HAP-1 (cell line): ENCODE measurements at regions not wholly inside any gene's neighbourhood (a gene's known extent, or its start where the extent isn't known, plus 50 kb on each side); places are given as distances from the start of the nearest gene placed in this dataset.

Source experiments
- DNase-seq, 2 experiments: peaks; one replicate each; pipeline ENCODE4 v3.0.0-alpha.2; 2016 to 2020; ENCODE audit warnings: low spot score in 2 of 2
- H3K27me3 ChIP-seq: fragments of 250-450 bp; sonication (Bioruptor Pico); 2 replicates; pipeline ENCODE4 v1.5.1; 2020; ENCODE audit warnings: low read depth, mild to moderate bottlenecking, moderate library complexity
- H3K36me3 ChIP-seq: fragments of 250-450 bp; sonication (Bioruptor Pico); replicated peaks from 2 replicates; pipeline ENCODE4 v1.5.1; 2020; ENCODE audit warnings: mild to moderate bottlenecking
- H3K4me1 ChIP-seq: fragments of 250-450 bp; sonication (Bioruptor Pico); 2 replicates; pipeline ENCODE4 v1.5.1; 2020; ENCODE audit warnings: mild to moderate bottlenecking
- H3K4me3 ChIP-seq: fragments of 250-450 bp; sonication (Bioruptor Pico); 2 replicates; pipeline ENCODE4 v1.5.1; 2020; ENCODE audit warnings: mild to moderate bottlenecking, moderate library complexity
- H3K9me3 ChIP-seq: fragments of 250-450 bp; sonication (Bioruptor Pico); 2 replicates; pipeline ENCODE4 v1.5.1; 2020; ENCODE audit warnings: mild to moderate bottlenecking, moderate library complexity
- in situ Hi-C: fragments of 300-500 bp; cut with MboI; formaldehyde crosslinking; loops from 3 replicates; pipeline ENCODE4 v1.14.3; 2020; ENCODE audit warnings: low sequenced_read_pairs, inconsistent platforms, mixed read lengths

- H3K4me1 ChIP-seq, result no peaks in the 10 kb centered on the region
- no peak for DNase-seq
- H3K36me3 ChIP-seq, result no peaks in the 10 kb centered on the region
- H3K9me3 ChIP-seq, result no peaks in the 10 kb centered on the region
- in situ Hi-C loops, result no loop called here
- no peaks in the 10 kb centered on the region for H3K27me3 ChIP-seq
- no peak overlapping the region for H3K4me3 ChIP-seq
These were observed 1844.5 kb downstream of the PCDH7 start for GRCh38 chr4:32564626-32565025.

- in situ Hi-C loops, result no loop called here
- Histone ChIP-seq H3K27me3 (no peaks in the 10 kb centered on the region), H3K36me3 (no peaks in the 10 kb centered on the region), H3K4me1 (no peaks in the 10 kb centered on the region), H3K9me3 (no peaks in the 10 kb centered on the region), H3K4me3 (no peak overlapping the region)
- DNase-seq, result no peak
These were observed 1849.7 kb downstream of the PCDH7 start for GRCh38 chr4:32569861-32570260.

DNA sequence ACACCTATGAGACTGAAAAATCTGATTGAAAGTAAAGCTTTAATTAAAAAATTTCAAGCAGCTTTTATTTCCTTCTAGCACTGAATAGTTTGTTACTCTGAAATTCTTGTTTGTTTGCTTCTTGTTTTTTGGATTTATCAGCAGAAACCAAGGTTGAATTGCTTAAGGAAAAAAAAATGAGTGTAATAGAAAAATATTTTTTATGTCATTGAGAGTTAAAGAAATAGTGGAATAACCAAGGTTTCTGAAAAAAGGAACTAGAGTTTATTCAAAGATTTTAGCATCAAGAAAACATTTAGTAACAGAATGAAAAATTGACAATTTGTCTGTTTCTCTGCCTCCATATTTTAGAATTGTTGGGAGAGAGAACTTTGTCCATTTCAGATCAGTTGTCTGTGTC lies 1852.2 kb downstream of the PCDH7 start:
- in situ Hi-C loops, result no loop called here
- Histone ChIP-seq H3K9me3 (no peaks in the 10 kb centered on the region), H3K4me1 (no peaks in the 10 kb centered on the region), H3K36me3 (no peaks in the 10 kb centered on the region), H3K27me3 (no peaks in the 10 kb centered on the region), H3K4me3 (no peak overlapping the region)
- DNase-seq, result no peak

GRCh38 chr4:32574803-32575202 lies 1854.6 kb downstream of the PCDH7 start:
- no peak for DNase-seq
- Histone ChIP-seq H3K4me3 (no peak overlapping the region), H3K27me3 (no peaks in the 10 kb centered on the region), H3K9me3 (no peaks in the 10 kb centered on the region), H3K4me1 (no peaks in the 10 kb centered on the region), H3K36me3 (no peaks in the 10 kb centered on the region)
- in situ Hi-C loops, result no loop called here

GRCh38 chr4:32589097-32589496 lies 1868.9 kb downstream of the PCDH7 start:
- no peak overlapping the region for H3K4me3 ChIP-seq
- in situ Hi-C loops, result no loop called here
- H3K9me3 ChIP-seq, result no peaks in the 10 kb centered on the region
- DNase-seq, result no peak
- H3K27me3 ChIP-seq, result no peaks in the 10 kb centered on the region
- no peaks in the 10 kb centered on the region for H3K36me3 ChIP-seq
- no peaks in the 10 kb centered on the region for H3K4me1 ChIP-seq

- H3K4me3 ChIP-seq, result no peak overlapping the region
- no peaks in the 10 kb centered on the region for H3K9me3 ChIP-seq
- no peaks in the 10 kb centered on the region for H3K36me3 ChIP-seq
- no peaks in the 10 kb centered on the region for H3K4me1 ChIP-seq
- in situ Hi-C loops, result no loop called here
- DNase-seq, result no peak
- H3K27me3 ChIP-seq, result no peaks in the 10 kb centered on the region
These were observed 1869.7 kb downstream of the PCDH7 start for GRCh38 chr4:32589853-32590252.

- Histone ChIP-seq H3K36me3 (no peaks in the 10 kb centered on the region), H3K27me3 (no peaks in the 10 kb centered on the region), H3K4me3 (no peak overlapping the region), H3K9me3 (no peaks in the 10 kb centered on the region), H3K4me1 (no peaks in the 10 kb centered on the region)
- in situ Hi-C loops, result no loop called here
- no peak for DNase-seq
These were observed 1877.2 kb downstream of the PCDH7 start for GRCh38 chr4:32597354-32597753.

DNA sequence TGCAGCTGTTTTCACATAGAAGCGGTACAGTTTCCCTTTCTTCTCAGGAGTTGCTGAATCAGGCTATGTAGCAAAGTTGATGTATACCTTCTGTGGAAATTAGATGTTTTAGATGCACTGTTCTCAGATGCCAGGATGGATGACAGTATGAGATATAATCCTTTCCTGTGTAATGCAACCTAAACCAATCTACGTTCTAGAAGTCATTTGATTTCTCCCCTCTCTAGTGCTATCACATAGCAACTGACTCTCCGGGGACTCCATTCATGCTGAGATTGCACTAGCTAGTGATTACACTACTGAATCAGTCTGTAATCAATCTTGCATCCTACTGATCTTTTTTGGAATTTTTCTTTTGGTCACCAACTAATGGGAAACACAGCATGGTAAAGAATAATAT lies 1881.7 kb downstream of the PCDH7 start:
- no peaks in the 10 kb centered on the region for H3K4me1 ChIP-seq
- no peaks in the 10 kb centered on the region for H3K27me3 ChIP-seq
- H3K9me3 ChIP-seq, result no peaks in the 10 kb centered on the region
- no peak overlapping the region for H3K4me3 ChIP-seq
- DNase-seq, result no peak
- in situ Hi-C loops, result no loop called here
- H3K36me3 ChIP-seq, result no peaks in the 10 kb centered on the region

DNA sequence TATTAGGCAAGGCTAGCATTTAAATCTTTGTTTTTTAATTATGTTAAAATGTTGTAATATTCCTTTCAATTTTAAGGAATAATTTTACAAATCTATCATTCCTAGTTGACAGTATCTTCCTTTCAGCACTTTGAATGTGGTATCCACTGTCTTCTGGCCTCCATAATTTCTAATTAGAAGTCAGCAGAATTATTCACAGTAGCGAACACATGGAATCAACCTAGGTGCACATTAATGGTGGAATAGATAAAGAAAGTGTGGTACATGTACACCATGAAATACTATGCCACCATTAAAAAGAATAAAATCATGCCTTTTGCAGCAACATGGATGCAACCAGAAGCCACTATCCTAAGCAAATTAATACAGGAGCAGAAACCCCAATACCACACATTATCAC lies 1887.8 kb downstream of the PCDH7 start:
- Histone ChIP-seq H3K4me3 (no peak overlapping the region), H3K9me3 (no peaks in the 10 kb centered on the region), H3K36me3 (no peaks in the 10 kb centered on the region), H3K27me3 (no peaks in the 10 kb centered on the region), H3K4me1 (no peaks in the 10 kb centered on the region)
- in situ Hi-C loops, result no loop called here
- DNase-seq, result no peak

- H3K9me3 ChIP-seq, result no peaks in the 10 kb centered on the region
- H3K27me3 ChIP-seq, result no peaks in the 10 kb centered on the region
- H3K36me3 ChIP-seq, result no peaks in the 10 kb centered on the region
- H3K4me3 ChIP-seq, result no peak overlapping the region
- DNase-seq, result no peak
- in situ Hi-C loops, result no loop called here
- H3K4me1 ChIP-seq, result no peaks in the 10 kb centered on the region
These were observed 1904.9 kb downstream of the PCDH7 start for GRCh38 chr4:32624943-32625603.

DNA sequence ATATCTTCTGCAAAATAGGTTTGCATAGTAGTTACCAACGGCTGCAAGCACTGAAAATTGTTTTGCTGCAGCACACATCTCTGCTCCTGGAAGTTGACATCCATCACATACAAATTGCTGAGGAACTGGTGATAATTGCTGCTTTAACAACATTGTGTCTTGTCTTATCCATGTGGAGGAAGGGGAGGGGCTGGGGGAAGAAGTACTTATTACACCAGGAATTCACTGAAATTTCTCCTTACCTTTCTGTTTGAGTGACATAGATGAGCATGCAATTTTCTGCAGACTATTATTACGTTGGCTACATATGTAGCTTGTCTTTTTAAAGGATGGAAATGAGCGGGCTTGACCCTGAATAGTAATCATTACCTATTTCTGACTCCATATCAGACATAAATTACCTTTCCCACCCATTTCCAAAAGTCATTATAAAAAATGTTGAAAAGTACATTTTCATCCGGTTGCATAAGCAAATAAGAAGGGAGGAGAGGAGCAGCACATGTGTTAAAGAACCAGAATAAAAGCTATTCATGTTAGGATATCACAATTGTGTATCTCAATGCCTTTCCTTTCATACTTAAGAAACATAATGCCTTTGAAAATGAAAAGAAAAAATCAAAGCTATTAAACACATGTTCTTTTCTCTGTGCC lies 1905.6 kb downstream of the PCDH7 start:
- no peaks in the 10 kb centered on the region for H3K9me3 ChIP-seq
- no peaks in the 10 kb centered on the region for H3K4me1 ChIP-seq
- DNase-seq, result no peak
- no peaks in the 10 kb centered on the region for H3K27me3 ChIP-seq
- H3K36me3 ChIP-seq, result no peaks in the 10 kb centered on the region
- in situ Hi-C loops, result no loop called here
- no peak overlapping the region for H3K4me3 ChIP-seq

DNA sequence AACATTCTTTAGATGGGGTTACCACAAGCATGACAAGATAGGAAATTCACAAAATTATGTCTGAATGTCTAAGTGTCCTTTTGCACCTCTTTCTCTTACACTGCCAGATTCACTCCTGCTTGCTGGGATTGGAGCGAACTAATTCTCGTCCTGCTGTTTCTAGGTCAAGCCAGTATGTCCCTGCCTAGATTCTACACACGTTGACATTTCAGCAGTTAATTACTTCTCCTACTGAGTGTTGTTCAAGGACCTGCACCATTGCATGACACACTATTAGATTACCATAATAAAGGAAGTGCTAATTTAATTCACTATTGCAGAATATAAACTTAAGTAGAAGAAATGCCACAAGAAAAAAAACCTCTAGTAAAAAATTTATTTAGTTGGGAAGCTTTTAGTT lies 1911.7 kb downstream of the PCDH7 start:
- H3K9me3 ChIP-seq, result no peaks in the 10 kb centered on the region

DNA sequence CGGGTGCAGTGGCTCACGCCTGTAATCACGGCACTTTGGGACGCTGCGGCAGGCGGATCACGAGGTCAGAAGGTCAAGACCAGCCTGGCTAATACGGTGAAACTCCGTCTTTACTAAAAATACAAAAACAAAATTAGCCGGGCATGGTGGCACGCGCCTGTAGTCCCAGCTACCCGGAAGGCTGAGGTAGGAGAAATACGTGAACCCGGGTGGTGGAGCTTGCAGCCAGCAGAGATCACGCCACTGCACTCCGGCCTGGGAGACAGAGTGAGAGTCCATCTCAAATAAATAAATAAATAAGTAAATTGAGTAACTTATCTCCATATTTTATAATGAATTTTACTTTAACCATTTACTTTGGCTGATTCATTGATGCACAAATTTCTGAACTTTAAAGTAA lies 1913.3 kb downstream of the PCDH7 start:
- in situ Hi-C loops, result no loop called here
- Histone ChIP-seq H3K27me3 (no peaks in the 10 kb centered on the region), H3K36me3 (no peaks in the 10 kb centered on the region), H3K9me3 (no peaks in the 10 kb centered on the region), H3K4me3 (no peak overlapping the region), H3K4me1 (no peaks in the 10 kb centered on the region)
- DNase-seq, result no peak

More for the DNA sequence above, 1911.7 kb downstream of the PCDH7 start:
- Histone ChIP-seq H3K4me3 (no peak overlapping the region), H3K4me1 (no peaks in the 10 kb centered on the region), H3K27me3 (no peaks in the 10 kb centered on the region), H3K36me3 (no peaks in the 10 kb centered on the region)
- in situ Hi-C loops, result no loop called here
- no peak for DNase-seq

- DNase-seq, result no peak
- Histone ChIP-seq H3K4me3 (no peak overlapping the region), H3K36me3 (no peaks in the 10 kb centered on the region), H3K27me3 (no peaks in the 10 kb centered on the region), H3K9me3 (no peaks in the 10 kb centered on the region), H3K4me1 (no peaks in the 10 kb centered on the region)
- in situ Hi-C loops, result no loop called here
These were observed 1925.5 kb downstream of the PCDH7 start for GRCh38 chr4:32645653-32646052.

- H3K9me3 ChIP-seq, result no peaks in the 10 kb centered on the region
- in situ Hi-C loops, result no loop called here
- no peaks in the 10 kb centered on the region for H3K4me1 ChIP-seq
- DNase-seq, result no peak
- H3K27me3 ChIP-seq, result no peaks in the 10 kb centered on the region
- H3K4me3 ChIP-seq, result no peak overlapping the region
- H3K36me3 ChIP-seq, result no peaks in the 10 kb centered on the region
These were observed 1937.8 kb downstream of the PCDH7 start for GRCh38 chr4:32658019-32658418.
